NCI-H128 (cell line): ENCODE measurements at regions not wholly inside any gene's neighbourhood (a gene's known extent, or its start where the extent isn't known, plus 50 kb on each side); places are given as distances from the start of the nearest gene placed in this dataset.
"Not testable (repeated sequence)": the region's sequence is repeated elsewhere in the genome, so short reads cannot be mapped to it uniquely, and the experiment has no call there.

Experiments used
- DNase-seq: peaks from one replicate; lab custom pipeline; 2025; ENCODE audit not compliant: unreplicated experiment; lab: John Stamatoyannopoulos, UW

GRCh38 chr4:140219567-140219966 is 65.6 kb upstream of the MAML3 start:
- no peak for DNase-seq

- not testable (repeated sequence) for DNase-seq
These were observed 65.1 kb upstream of the MAML3 start for GRCh38 chr4:140219070-140219469.

- DNase-seq, result no peak
These were observed 59.8 kb upstream of the MAML3 start for GRCh38 chr4:140213749-140214148.

GRCh38 chr4:140213116-140213515 is 59.1 kb upstream of the MAML3 start:
- DNase-seq, result no peak

- no peak for DNase-seq
These were observed 58.7 kb upstream of the MAML3 start for GRCh38 chr4:140212646-140213045.

GRCh38 chr4:140212194-140212593 is 58.2 kb upstream of the MAML3 start:
- no peak for DNase-seq

GRCh38 chr4:140211693-140212092 is 57.7 kb upstream of the MAML3 start:
- DNase-seq, result no peak

GRCh38 chr4:140211161-140211560 is 57.2 kb upstream of the MAML3 start:
- DNase-seq, result no peak

GRCh38 chr4:140208921-140209320 is 54.9 kb upstream of the MAML3 start:
- DNase-seq, result no peak
